ENCODE measurements at regions not wholly inside any gene's neighbourhood (a gene's known extent, or its start where the extent isn't known, plus 50 kb on each side); places are given as distances from the start of the nearest gene placed in this dataset.
A peak's percentile ranks its signal among the peaks of the same experiment; 100 is the strongest.

- FAIRE-seq (no peak), DNase-seq (ENCODE audit: insufficient read length, low spot score) (no peak)
- no peak for TF ChIP-seq PAX5 (IDR thresholded peaks at IDR 0.05; ENCODE audit: insufficient read depth, low read length, severe bottlenecking)
- no peak for TF ChIP-seq POU2F2 (IDR thresholded peaks at IDR 0.05; ENCODE audit: low read depth, low read length)
- no peak for TF ChIP-seq SPI1 (IDR thresholded peaks at IDR 0.05; ENCODE audit: low read depth, low read length)
- TF ChIP-seq TAF1 (IDR thresholded peaks at IDR 0.05; ENCODE audit: low read depth, low read length) = no peak
- no peak for TF ChIP-seq POLR2A (IDR thresholded peaks at IDR 0.05; ENCODE audit: low read depth, low read length)
- no peak for TF ChIP-seq POLR2AphosphoS5 (IDR thresholded peaks at IDR 0.05; ENCODE audit: low read depth, low read length)
Measured at GRCh38 chr2:41600460-41600859, 447.4 kb upstream of the PKDCC start.

- FAIRE-seq (no peak), DNase-seq (ENCODE audit: insufficient read length, low spot score) (no peak)
- TF ChIP-seq POLR2AphosphoS5 (IDR thresholded peaks at IDR 0.05; ENCODE audit: low read depth, low read length) (no peak), POU2F2 (IDR thresholded peaks at IDR 0.05; ENCODE audit: low read depth, low read length) (no peak), POLR2A (IDR thresholded peaks at IDR 0.05; ENCODE audit: low read depth, low read length) (no peak), TAF1 (IDR thresholded peaks at IDR 0.05; ENCODE audit: low read depth, low read length) (no peak), PAX5 (IDR thresholded peaks at IDR 0.05; ENCODE audit: insufficient read depth, low read length, severe bottlenecking) (no peak), SPI1 (IDR thresholded peaks at IDR 0.05; ENCODE audit: low read depth, low read length) (no peak)
Measured at GRCh38 chr2:41602341-41602740, 445.5 kb upstream of the PKDCC start.

DNA sequence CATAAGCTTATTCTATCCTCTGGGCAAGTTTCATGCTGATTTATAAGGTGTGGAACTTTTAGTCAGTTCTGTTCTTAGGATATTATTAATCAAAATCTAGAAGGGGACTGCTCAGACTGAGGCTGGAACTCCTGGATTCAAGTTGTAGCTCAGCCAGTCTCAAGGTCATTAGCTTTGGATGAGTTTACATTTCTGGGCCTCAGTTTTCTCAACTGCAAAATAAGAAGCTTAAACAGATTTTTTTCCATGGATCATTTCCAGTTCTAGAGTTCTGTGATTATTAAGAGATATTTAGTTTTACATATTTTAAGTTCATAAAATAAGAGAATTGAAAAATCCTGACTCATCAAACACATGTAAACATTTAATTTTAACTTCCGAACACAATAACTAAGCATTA, 442.5 kb upstream of the PKDCC start:
- TF ChIP-seq PAX5 (IDR thresholded peaks at IDR 0.05; ENCODE audit: insufficient read depth, low read length, severe bottlenecking) (no peak), POLR2AphosphoS5 (IDR thresholded peaks at IDR 0.05; ENCODE audit: low read depth, low read length) (no peak), POLR2A (IDR thresholded peaks at IDR 0.05; ENCODE audit: low read depth, low read length) (no peak), POU2F2 (IDR thresholded peaks at IDR 0.05; ENCODE audit: low read depth, low read length) (no peak), TAF1 (IDR thresholded peaks at IDR 0.05; ENCODE audit: low read depth, low read length) (no peak), SPI1 (IDR thresholded peaks at IDR 0.05; ENCODE audit: low read depth, low read length) (no peak)
- FAIRE-seq = no peak
- no peak for DNase-seq (ENCODE audit: insufficient read length, low spot score)

DNA sequence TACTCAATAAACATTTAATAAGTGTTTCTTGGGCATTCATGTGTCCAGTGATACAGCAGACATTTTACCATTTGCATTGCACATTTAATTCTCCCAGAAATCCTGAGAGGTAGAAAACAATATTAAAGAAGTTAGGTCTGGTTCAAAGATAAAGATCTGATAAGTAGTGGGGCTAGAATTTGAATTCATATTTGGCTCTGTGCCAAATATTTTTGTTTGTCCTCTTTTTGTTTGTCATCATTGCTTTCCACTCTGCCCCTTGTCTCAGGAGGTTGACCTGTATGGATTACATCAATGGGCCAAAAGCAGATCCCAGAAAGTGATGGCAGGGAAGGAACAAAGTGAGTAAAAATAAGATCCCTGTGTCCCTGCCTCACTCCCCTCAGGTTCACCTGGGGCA, 441.9 kb upstream of the PKDCC start:
- TF ChIP-seq SPI1 (IDR thresholded peaks at IDR 0.05; ENCODE audit: low read depth, low read length) (no peak), POLR2A (IDR thresholded peaks at IDR 0.05; ENCODE audit: low read depth, low read length) (no peak), TAF1 (IDR thresholded peaks at IDR 0.05; ENCODE audit: low read depth, low read length) (no peak), PAX5 (IDR thresholded peaks at IDR 0.05; ENCODE audit: insufficient read depth, low read length, severe bottlenecking) (no peak), POU2F2 (IDR thresholded peaks at IDR 0.05; ENCODE audit: low read depth, low read length) (no peak), POLR2AphosphoS5 (IDR thresholded peaks at IDR 0.05; ENCODE audit: low read depth, low read length) (no peak)
- FAIRE-seq = no peak
- DNase-seq (ENCODE audit: insufficient read length, low spot score) = no peak

DNA sequence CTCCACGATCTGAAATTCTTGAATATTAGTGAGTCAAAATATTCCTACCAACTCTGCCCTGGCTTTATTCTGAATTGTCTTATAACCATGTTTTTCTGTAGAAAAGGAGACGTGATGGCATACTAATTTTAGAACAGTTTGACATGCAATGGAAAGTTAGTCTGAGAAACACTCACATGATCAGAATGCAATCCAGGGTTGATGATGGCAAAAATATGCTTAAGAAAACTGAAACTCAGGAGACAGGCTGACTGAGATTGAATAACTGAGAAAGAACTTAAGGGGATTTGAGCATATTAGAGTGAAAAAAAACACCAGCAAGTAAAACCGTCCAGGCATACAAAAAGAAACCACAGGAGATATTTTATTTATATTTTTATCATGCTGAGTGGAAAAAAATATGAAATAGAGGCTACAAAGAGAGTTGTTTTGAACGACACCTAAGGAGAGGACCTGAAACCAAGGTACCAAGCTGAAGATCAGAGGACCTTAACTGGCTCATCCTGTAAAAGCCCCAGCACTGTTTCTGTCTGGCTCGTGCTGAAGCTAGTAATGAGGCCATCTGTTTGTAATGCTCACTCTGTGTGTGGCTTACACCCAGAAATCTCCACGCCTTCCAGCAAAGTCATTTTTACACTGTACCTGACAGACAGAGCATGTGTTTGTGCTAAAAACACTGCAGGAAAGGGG, 437.2 kb upstream of the PKDCC start:
- TF ChIP-seq POLR2AphosphoS5 (IDR thresholded peaks at IDR 0.05; ENCODE audit: low read depth, low read length) (no peak), TAF1 (IDR thresholded peaks at IDR 0.05; ENCODE audit: low read depth, low read length) (no peak), POU2F2 (IDR thresholded peaks at IDR 0.05; ENCODE audit: low read depth, low read length) (no peak), PAX5 (IDR thresholded peaks at IDR 0.05; ENCODE audit: insufficient read depth, low read length, severe bottlenecking) (no peak), SPI1 (IDR thresholded peaks at IDR 0.05; ENCODE audit: low read depth, low read length) (no peak), POLR2A (IDR thresholded peaks at IDR 0.05; ENCODE audit: low read depth, low read length) (no peak)
- DNase-seq (ENCODE audit: insufficient read length, low spot score) = no peak
- FAIRE-seq = no peak

- TF ChIP-seq SPI1 (IDR thresholded peaks at IDR 0.05; ENCODE audit: low read depth, low read length) (peak; percentile 81), PAX5 (IDR thresholded peaks at IDR 0.05; ENCODE audit: insufficient read depth, low read length, severe bottlenecking) (no peak)
- DNase-seq (ENCODE audit: insufficient read length, low spot score) = no peak
- no peak for FAIRE-seq
Measured at GRCh38 chr2:41618754-41619153, 429.1 kb upstream of the PKDCC start.

- TF ChIP-seq POLR2A (IDR thresholded peaks at IDR 0.05; ENCODE audit: low read depth, low read length) (no peak), POLR2AphosphoS5 (IDR thresholded peaks at IDR 0.05; ENCODE audit: low read depth, low read length) (no peak), PAX5 (IDR thresholded peaks at IDR 0.05; ENCODE audit: insufficient read depth, low read length, severe bottlenecking) (no peak), TAF1 (IDR thresholded peaks at IDR 0.05; ENCODE audit: low read depth, low read length) (no peak), SPI1 (IDR thresholded peaks at IDR 0.05; ENCODE audit: low read depth, low read length) (no peak), POU2F2 (IDR thresholded peaks at IDR 0.05; ENCODE audit: low read depth, low read length) (no peak)
- FAIRE-seq (no peak), DNase-seq (ENCODE audit: insufficient read length, low spot score) (no peak)
Measured at GRCh38 chr2:41621095-41621494, 426.7 kb upstream of the PKDCC start.

DNA sequence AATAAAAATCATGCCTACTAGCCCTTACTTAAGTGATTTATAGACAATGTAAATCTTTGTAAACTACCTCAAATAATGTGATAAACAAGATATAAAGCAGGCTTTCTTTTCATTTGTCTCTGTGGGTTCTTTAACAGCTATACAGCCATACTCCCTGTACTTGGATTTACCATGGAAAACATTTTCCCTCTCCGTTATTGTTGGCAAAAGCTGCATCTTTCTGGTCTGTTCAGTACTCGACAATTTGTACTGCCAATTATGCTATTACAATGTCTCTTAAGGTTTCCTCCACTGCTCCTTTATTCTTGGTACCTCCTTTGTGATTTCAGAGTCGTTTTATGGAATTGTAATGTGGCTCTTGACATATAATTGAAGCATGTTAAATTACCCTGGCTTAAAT, 426.3 kb upstream of the PKDCC start:
- FAIRE-seq = no peak
- DNase-seq (ENCODE audit: insufficient read length, low spot score) = no peak

GRCh38 chr2:41622301-41622700, 425.5 kb upstream of the PKDCC start:
- FAIRE-seq = no peak
- TF ChIP-seq TAF1 (IDR thresholded peaks at IDR 0.05; ENCODE audit: low read depth, low read length) (no peak), SPI1 (IDR thresholded peaks at IDR 0.05; ENCODE audit: low read depth, low read length) (no peak), POLR2A (IDR thresholded peaks at IDR 0.05; ENCODE audit: low read depth, low read length) (no peak), POLR2AphosphoS5 (IDR thresholded peaks at IDR 0.05; ENCODE audit: low read depth, low read length) (no peak), PAX5 (IDR thresholded peaks at IDR 0.05; ENCODE audit: insufficient read depth, low read length, severe bottlenecking) (no peak), POU2F2 (IDR thresholded peaks at IDR 0.05; ENCODE audit: low read depth, low read length) (no peak)
- no peak for DNase-seq (ENCODE audit: insufficient read length, low spot score)

More for the DNA sequence above, 426.3 kb upstream of the PKDCC start:
- TF ChIP-seq TAF1 (IDR thresholded peaks at IDR 0.05; ENCODE audit: low read depth, low read length) = no peak
- TF ChIP-seq SPI1 (IDR thresholded peaks at IDR 0.05; ENCODE audit: low read depth, low read length) = no peak
- TF ChIP-seq PAX5 (IDR thresholded peaks at IDR 0.05; ENCODE audit: insufficient read depth, low read length, severe bottlenecking) = no peak
- TF ChIP-seq POLR2AphosphoS5 (IDR thresholded peaks at IDR 0.05; ENCODE audit: low read depth, low read length) = no peak

DNA sequence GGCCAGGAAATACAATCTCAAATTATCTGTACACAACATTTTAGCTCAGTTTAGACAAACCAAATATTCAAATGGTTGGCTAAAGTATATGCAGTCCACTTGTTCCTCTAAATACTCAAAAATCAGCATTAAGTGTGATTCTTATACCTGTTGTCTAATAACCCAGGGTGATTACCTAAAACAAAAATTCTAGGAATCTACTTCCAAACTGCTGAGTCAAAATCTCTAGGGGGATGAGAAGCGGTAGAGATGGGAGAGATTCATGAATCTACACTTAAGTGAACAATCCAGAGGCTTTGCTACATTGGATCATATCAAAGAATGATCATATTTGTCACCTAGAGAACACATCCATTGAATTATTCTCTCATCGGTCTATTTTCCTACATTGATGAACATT, 420.9 kb upstream of the PKDCC start:
- DNase-seq (ENCODE audit: insufficient read length, low spot score) = no peak
- FAIRE-seq = no peak
- no peak for TF ChIP-seq SPI1 (IDR thresholded peaks at IDR 0.05; ENCODE audit: low read depth, low read length)
- TF ChIP-seq TAF1 (IDR thresholded peaks at IDR 0.05; ENCODE audit: low read depth, low read length) = no peak
- no peak for TF ChIP-seq POLR2AphosphoS5 (IDR thresholded peaks at IDR 0.05; ENCODE audit: low read depth, low read length)
- no peak for TF ChIP-seq PAX5 (IDR thresholded peaks at IDR 0.05; ENCODE audit: insufficient read depth, low read length, severe bottlenecking)
- TF ChIP-seq POLR2A (IDR thresholded peaks at IDR 0.05; ENCODE audit: low read depth, low read length) = no peak
- no peak for TF ChIP-seq POU2F2 (IDR thresholded peaks at IDR 0.05; ENCODE audit: low read depth, low read length)
